ENCODE measurements at regions not wholly inside any gene's neighbourhood (a gene's known extent, or its start where the extent isn't known, plus 50 kb on each side); places are given as distances from the start of the nearest gene placed in this dataset.

- Histone ChIP-seq H3K36me3 (no peaks in the 10 kb centered on the region), H3K4me3 (no peak overlapping the region), H3K4me2 (no peak overlapping the region), H4K20me1 (no peaks in the 10 kb centered on the region), H3K9me3 (replicated peaks in 1 of 11) (no peaks in the 10 kb centered on the region), H3K9ac (no peak overlapping the region), H3K27ac (no peak overlapping the region), H3K4me1 (no peaks in the 10 kb centered on the region), H3K27me3 (no peaks in the 10 kb centered on the region)
- no peak for TF ChIP-seq Cebpa-rat (IDR thresholded peaks at IDR 0.05)
Observed at GRCh38 chr6:81694855-81695254, 57.6 kb downstream of the TENT5A start.

GRCh38 chr6:81694207-81694606 lies 58.3 kb downstream of the TENT5A start:
- Histone ChIP-seq H3K4me2 (no peak overlapping the region), H3K9me3 (replicated peaks in 1 of 11) (no peaks in the 10 kb centered on the region), H3K27ac (no peak overlapping the region), H3K4me3 (no peak overlapping the region), H3K9ac (no peak overlapping the region), H3K36me3 (no peaks in the 10 kb centered on the region), H3K27me3 (no peaks in the 10 kb centered on the region), H4K20me1 (no peaks in the 10 kb centered on the region), H3K4me1 (no peaks in the 10 kb centered on the region)
- TF ChIP-seq Cebpa-rat (IDR thresholded peaks at IDR 0.05): no peak

GRCh38 chr6:81693266-81693665 lies 59.2 kb downstream of the TENT5A start:
- Histone ChIP-seq H3K4me1 (no peaks in the 10 kb centered on the region), H3K27me3 (no peaks in the 10 kb centered on the region), H3K4me2 (no peak overlapping the region), H4K20me1 (no peaks in the 10 kb centered on the region), H3K9me3 (replicated peaks in 1 of 11) (no peaks in the 10 kb centered on the region), H3K36me3 (no peaks in the 10 kb centered on the region), H3K9ac (no peak overlapping the region), H3K27ac (no peak overlapping the region), H3K4me3 (no peak overlapping the region)
- TF ChIP-seq Cebpa-rat (IDR thresholded peaks at IDR 0.05): no peak

- no peaks in the 10 kb centered on the region for H3K36me3 ChIP-seq
- H3K4me3 ChIP-seq: no peak overlapping the region
- no peak for TF ChIP-seq Cebpa-rat (IDR thresholded peaks at IDR 0.05)
- H3K27me3 ChIP-seq: no peaks in the 10 kb centered on the region
- H3K9ac ChIP-seq: no peak overlapping the region
- H3K9me3 ChIP-seq (replicated peaks in 1 of 11): no peaks in the 10 kb centered on the region
- no peak overlapping the region for H3K27ac ChIP-seq
- no peak overlapping the region for H3K4me2 ChIP-seq
- H4K20me1 ChIP-seq: no peaks in the 10 kb centered on the region
- H3K4me1 ChIP-seq: no peaks in the 10 kb centered on the region
Observed at GRCh38 chr6:81690073-81690472, 62.4 kb downstream of the TENT5A start.

GRCh38 chr6:81689580-81689979 lies 62.9 kb downstream of the TENT5A start:
- H3K27me3 ChIP-seq: no peaks in the 10 kb centered on the region

GRCh38 chr6:81683912-81684311 lies 68.6 kb downstream of the TENT5A start:
- Histone ChIP-seq H3K9me3 (replicated peaks in 1 of 11) (no peaks in the 10 kb centered on the region), H3K4me1 (no peaks in the 10 kb centered on the region), H3K4me2 (no peak overlapping the region), H3K27me3 (no peaks in the 10 kb centered on the region), H3K36me3 (no peaks in the 10 kb centered on the region), H4K20me1 (no peaks in the 10 kb centered on the region), H3K4me3 (no peak overlapping the region), H3K9ac (no peak overlapping the region), H3K27ac (no peak overlapping the region)
- no peak for TF ChIP-seq Cebpa-rat (IDR thresholded peaks at IDR 0.05)

More at GRCh38 chr6:81689580-81689979, 62.9 kb downstream of the TENT5A start:
- H3K9ac ChIP-seq: no peak overlapping the region
- no peak overlapping the region for H3K27ac ChIP-seq
- no peak overlapping the region for H3K4me3 ChIP-seq
- no peaks in the 10 kb centered on the region for H3K4me1 ChIP-seq
- H3K9me3 ChIP-seq (replicated peaks in 1 of 11): no peaks in the 10 kb centered on the region
- no peak for TF ChIP-seq Cebpa-rat (IDR thresholded peaks at IDR 0.05)
- no peaks in the 10 kb centered on the region for H3K36me3 ChIP-seq
- H4K20me1 ChIP-seq: no peaks in the 10 kb centered on the region
- no peak overlapping the region for H3K4me2 ChIP-seq

- Histone ChIP-seq H3K27ac (no peak overlapping the region), H3K4me3 (no peak overlapping the region), H4K20me1 (no peaks in the 10 kb centered on the region), H3K4me2 (no peak overlapping the region), H3K4me1 (no peaks in the 10 kb centered on the region), H3K27me3 (no peaks in the 10 kb centered on the region), H3K9me3 (replicated peaks in 1 of 11) (no peaks in the 10 kb centered on the region), H3K9ac (no peak overlapping the region), H3K36me3 (no peaks in the 10 kb centered on the region)
- TF ChIP-seq Cebpa-rat (IDR thresholded peaks at IDR 0.05): no peak
Observed at GRCh38 chr6:81682858-81683620, 69.4 kb downstream of the TENT5A start.

- no peak overlapping the region for H3K4me2 ChIP-seq
- no peaks in the 10 kb centered on the region for H4K20me1 ChIP-seq
- H3K9ac ChIP-seq: no peak overlapping the region
- H3K27ac ChIP-seq: no peak overlapping the region
- no peaks in the 10 kb centered on the region for H3K9me3 ChIP-seq (replicated peaks in 1 of 11)
- no peak overlapping the region for H3K4me3 ChIP-seq
- H3K27me3 ChIP-seq: no peaks in the 10 kb centered on the region
- no peaks in the 10 kb centered on the region for H3K36me3 ChIP-seq
- no peak for TF ChIP-seq Cebpa-rat (IDR thresholded peaks at IDR 0.05)
- no peaks in the 10 kb centered on the region for H3K4me1 ChIP-seq
Observed at GRCh38 chr6:81682235-81682795, 70.2 kb downstream of the TENT5A start.

GRCh38 chr6:81669445-81669844 lies 83.0 kb downstream of the TENT5A start:
- Histone ChIP-seq H3K36me3 (no peaks in the 10 kb centered on the region), H3K4me2 (no peak overlapping the region), H3K27me3 (no peaks in the 10 kb centered on the region), H3K4me3 (no peak overlapping the region), H3K27ac (no peak overlapping the region), H3K9me3 (replicated peaks in 1 of 11) (no peaks in the 10 kb centered on the region), H3K9ac (no peak overlapping the region), H3K4me1 (no peaks in the 10 kb centered on the region), H4K20me1 (no peaks in the 10 kb centered on the region)
- TF ChIP-seq Cebpa-rat (IDR thresholded peaks at IDR 0.05): no peak

GRCh38 chr6:81668615-81669047 lies 83.8 kb downstream of the TENT5A start:
- Histone ChIP-seq H4K20me1 (no peaks in the 10 kb centered on the region), H3K9me3 (replicated peaks in 1 of 11) (no peaks in the 10 kb centered on the region), H3K4me3 (no peak overlapping the region), H3K27ac (no peak overlapping the region), H3K4me1 (no peaks in the 10 kb centered on the region), H3K36me3 (no peaks in the 10 kb centered on the region), H3K9ac (no peak overlapping the region), H3K27me3 (no peaks in the 10 kb centered on the region), H3K4me2 (no peak overlapping the region)
- TF ChIP-seq Cebpa-rat (IDR thresholded peaks at IDR 0.05): no peak
